GM12865 (cell line): ENCODE measurements at regions not wholly inside any gene's neighbourhood (a gene's known extent, or its start where the extent isn't known, plus 50 kb on each side); places are given as distances from the start of the nearest gene placed in this dataset.

Experiments used
- DNase-seq: peaks from one replicate; pipeline ENCODE4 v3.0.0; 2010; ENCODE audit warnings: low read depth
- H3K4me3 ChIP-seq: 2 replicates; pipeline ENCODE4 v1.5.1; 2011; ENCODE audit warnings: mild to moderate bottlenecking, low read depth, low read length, control low read depth
- TF ChIP-seq, protein P1 (sequence below): IDR thresholded peaks from 2 replicates; pipeline ENCODE4 v1.5.1; 2011; ENCODE audit warnings: low read length, control low read depth, low read depth, inconsistent platforms; ENCODE audit not compliant: insufficient read depth; ENCODE audit errors: missing control alignments

- no peak overlapping the region for H3K4me3 ChIP-seq
- TF ChIP-seq, protein P1, sequence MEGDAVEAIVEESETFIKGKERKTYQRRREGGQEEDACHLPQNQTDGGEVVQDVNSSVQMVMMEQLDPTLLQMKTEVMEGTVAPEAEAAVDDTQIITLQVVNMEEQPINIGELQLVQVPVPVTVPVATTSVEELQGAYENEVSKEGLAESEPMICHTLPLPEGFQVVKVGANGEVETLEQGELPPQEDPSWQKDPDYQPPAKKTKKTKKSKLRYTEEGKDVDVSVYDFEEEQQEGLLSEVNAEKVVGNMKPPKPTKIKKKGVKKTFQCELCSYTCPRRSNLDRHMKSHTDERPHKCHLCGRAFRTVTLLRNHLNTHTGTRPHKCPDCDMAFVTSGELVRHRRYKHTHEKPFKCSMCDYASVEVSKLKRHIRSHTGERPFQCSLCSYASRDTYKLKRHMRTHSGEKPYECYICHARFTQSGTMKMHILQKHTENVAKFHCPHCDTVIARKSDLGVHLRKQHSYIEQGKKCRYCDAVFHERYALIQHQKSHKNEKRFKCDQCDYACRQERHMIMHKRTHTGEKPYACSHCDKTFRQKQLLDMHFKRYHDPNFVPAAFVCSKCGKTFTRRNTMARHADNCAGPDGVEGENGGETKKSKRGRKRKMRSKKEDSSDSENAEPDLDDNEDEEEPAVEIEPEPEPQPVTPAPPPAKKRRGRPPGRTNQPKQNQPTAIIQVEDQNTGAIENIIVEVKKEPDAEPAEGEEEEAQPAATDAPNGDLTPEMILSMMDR = no peak
- no peak for DNase-seq
These were observed 149.4 kb downstream of the BRD1 start for GRCh38 chr22:49678137-49678841.

GRCh38 chr22:49677495-49677889 lies 150.2 kb downstream of the BRD1 start:
- no peak overlapping the region for H3K4me3 ChIP-seq
- TF ChIP-seq, protein P1 = no peak
- DNase-seq = no peak

GRCh38 chr22:49676783-49677494 lies 150.7 kb downstream of the BRD1 start:
- TF ChIP-seq, protein P1 = no peak
- no peak for DNase-seq
- no peak overlapping the region for H3K4me3 ChIP-seq

- DNase-seq = no peak
- TF ChIP-seq, protein P1 = no peak
- H3K4me3 ChIP-seq = no peak overlapping the region
These were observed 151.4 kb downstream of the BRD1 start for GRCh38 chr22:49676230-49676629.

DNA sequence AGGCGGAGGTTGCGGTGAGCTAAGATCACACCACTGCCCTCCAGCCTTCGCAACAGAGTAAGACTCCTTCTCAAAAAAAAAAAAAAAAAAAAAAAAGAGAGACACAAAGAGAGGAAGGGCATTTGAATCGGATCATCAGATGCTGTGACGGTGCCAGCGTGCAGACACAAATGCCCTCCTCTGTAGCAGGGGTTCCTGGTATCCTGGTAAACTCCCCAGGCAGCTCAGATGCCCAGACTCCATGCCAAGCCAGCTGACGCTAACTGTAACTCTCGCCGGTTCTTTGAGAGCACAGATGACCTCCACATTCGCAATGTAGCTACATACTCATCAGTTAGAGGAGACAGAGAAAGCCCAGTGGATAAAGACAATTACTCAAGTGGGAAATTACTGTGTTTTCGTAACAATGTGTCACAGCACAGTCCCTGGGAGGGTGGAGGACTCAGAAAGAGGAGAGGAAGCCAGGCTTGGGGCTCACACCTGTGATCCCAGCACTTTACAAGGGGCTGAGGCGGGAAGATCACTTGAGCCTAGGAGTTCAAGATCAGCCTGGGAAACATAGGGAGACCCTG lies 153.1 kb downstream of the BRD1 start:
- TF ChIP-seq, protein P1 = no peak
- DNase-seq = no peak

DNA sequence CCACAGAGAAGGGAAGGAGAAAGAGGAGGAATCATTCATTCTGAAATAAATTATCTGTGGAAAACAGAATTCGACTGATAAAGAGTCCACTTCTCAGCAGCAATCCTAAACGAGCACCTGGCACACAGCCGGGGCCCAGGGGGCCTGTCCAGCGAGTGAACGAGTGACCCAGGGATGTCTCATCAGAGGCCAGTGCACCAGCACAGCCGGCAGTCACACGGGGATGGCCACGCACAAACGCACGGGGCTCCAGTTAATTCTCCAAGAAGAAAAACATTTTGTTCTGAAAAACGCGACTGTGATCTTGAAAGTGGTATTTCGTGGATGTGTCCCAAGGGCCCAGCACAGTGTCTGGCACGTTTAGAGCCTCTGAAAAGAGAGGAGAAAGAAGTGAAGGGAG lies 154.6 kb downstream of the BRD1 start:
- no peak overlapping the region for H3K4me3 ChIP-seq
- TF ChIP-seq, protein P1 = no peak
- DNase-seq = no peak

More for the DNA sequence above, 153.1 kb downstream of the BRD1 start:
- no peak overlapping the region for H3K4me3 ChIP-seq
